ENCODE measurements at regions not wholly inside any gene's neighbourhood (a gene's known extent, or its start where the extent isn't known, plus 50 kb on each side); places are given as distances from the start of the nearest gene placed in this dataset.
"Not testable (repeated sequence)": the region's sequence is repeated elsewhere in the genome, so short reads cannot be mapped to it uniquely, and the experiment has no call there.

GRCh38 chr14:106619606-106620005, 1093.2 kb downstream of the TMEM121 start:
- Histone ChIP-seq H3K4me1 (ENCODE audit: low read depth) (no peaks in the 10 kb centered on the region), H3K4me3 (no peak overlapping the region), H3K36me3 (ENCODE audit: low read depth) (no peaks in the 10 kb centered on the region), H3K9me3 (no peaks in the 10 kb centered on the region)
- no peak for TF ChIP-seq CTCF (IDR thresholded peaks at IDR 0.05)
- no peak for ATAC-seq
- no peak for DNase-seq
- intact Hi-C loops (cut with DNase I, micrococcal nuclease): no loop called here

- intact Hi-C loops (cut with DNase I, micrococcal nuclease): no loop called here
- no peak for DNase-seq
- H3K9me3 ChIP-seq: no peaks in the 10 kb centered on the region
- no peaks in the 10 kb centered on the region for H3K4me1 ChIP-seq (ENCODE audit: low read depth)
- ATAC-seq: no peak
- H3K4me3 ChIP-seq: no peak overlapping the region
- TF ChIP-seq CTCF (IDR thresholded peaks at IDR 0.05): no peak
- H3K36me3 ChIP-seq (ENCODE audit: low read depth): no peaks in the 10 kb centered on the region
These were observed 1094.0 kb downstream of the TMEM121 start for GRCh38 chr14:106620368-106620767.

GRCh38 chr14:106622200-106622745, 1095.9 kb downstream of the TMEM121 start:
- Histone ChIP-seq H3K9me3 (no peaks in the 10 kb centered on the region), H3K4me1 (ENCODE audit: low read depth) (no peaks in the 10 kb centered on the region), H3K4me3 (no peak overlapping the region), H3K36me3 (ENCODE audit: low read depth) (no peaks in the 10 kb centered on the region)
- peak in 1 of 3 donors; percentile 4 for DNase-seq
- intact Hi-C loops (cut with DNase I, micrococcal nuclease): no loop called here
- no peak for TF ChIP-seq CTCF (IDR thresholded peaks at IDR 0.05)
- ATAC-seq: no peak

- no peak for TF ChIP-seq CTCF (IDR thresholded peaks at IDR 0.05)
- no peaks in the 10 kb centered on the region for H3K4me1 ChIP-seq (ENCODE audit: low read depth)
These were observed 1098.8 kb downstream of the TMEM121 start for GRCh38 chr14:106625186-106625585.

GRCh38 chr14:106626469-106626868, 1100.1 kb downstream of the TMEM121 start:
- ATAC-seq; H3K9me3 ChIP-seq; DNase-seq; H3K4me1 ChIP-seq (ENCODE audit: low read depth); H3K36me3 ChIP-seq (ENCODE audit: low read depth); intact Hi-C loops (cut with DNase I, micrococcal nuclease); H3K4me3 ChIP-seq: not testable (repeated sequence)

More at GRCh38 chr14:106625186-106625585, 1098.8 kb downstream of the TMEM121 start:
- no peaks in the 10 kb centered on the region for H3K36me3 ChIP-seq (ENCODE audit: low read depth)
- ATAC-seq (no peak), DNase-seq (no peak)
- no peak overlapping the region for H3K4me3 ChIP-seq
- intact Hi-C loops (cut with DNase I, micrococcal nuclease): no loop called here
- no peaks in the 10 kb centered on the region for H3K9me3 ChIP-seq

- H3K4me1 ChIP-seq (ENCODE audit: low read depth); H3K4me3 ChIP-seq; H3K9me3 ChIP-seq; intact Hi-C loops (cut with DNase I, micrococcal nuclease); H3K36me3 ChIP-seq (ENCODE audit: low read depth): not testable (repeated sequence)
- DNase-seq: peak; percentile 56 to 68 (median 66)
- peak; percentile 50 for ATAC-seq
- peak; percentile 75 for TF ChIP-seq CTCF (IDR thresholded peaks at IDR 0.05)
These were observed 1100.7 kb downstream of the TMEM121 start for GRCh38 chr14:106626942-106627588.

Measured in mucosa of descending colon (tissue), 3 donors.